GM23248 (cell line): ENCODE measurements at regions not wholly inside any gene's neighbourhood (a gene's known extent, or its start where the extent isn't known, plus 50 kb on each side); places are given as distances from the start of the nearest gene placed in this dataset.

Experiments
- EZH2 ChIP-seq: fragments of 200-600 bp; sonication (generic); IDR thresholded peaks from 2 replicates; pipeline ENCODE4 v1.6.1; 2018; ENCODE audit warnings: antibody characterized with exemption, mild to moderate bottlenecking; ENCODE audit not compliant: insufficient read depth, poor library complexity, severe bottlenecking
- EZH2phosphoT487 ChIP-seq: fragments of 200-600 bp; sonication (generic); IDR thresholded peaks from 2 replicates; pipeline ENCODE4 v1.6.1; 2018; ENCODE audit warnings: antibody characterized with exemption, moderate library complexity, mild to moderate bottlenecking, low read depth; ENCODE audit not compliant: insufficient read depth

GRCh38 chr6:8652710-8653109 lies 217.4 kb upstream of the SLC35B3 start:
- TF ChIP-seq EZH2phosphoT487 (no peak), EZH2 (no peak)
